A673 (cell line): ENCODE measurements at regions not wholly inside any gene's neighbourhood (a gene's known extent, or its start where the extent isn't known, plus 50 kb on each side); places are given as distances from the start of the nearest gene placed in this dataset.

Experiments
- CTCF ChIP-seq: fragments of 300-800, 200-600 bp; sonication (generic); conservative IDR thresholded peaks from 2 replicates; pipeline ENCODE4 v1.5.1; 2017; ENCODE audit warnings: low read depth, mild to moderate bottlenecking, antibody characterized with exemption, low read length, moderate library complexity, mixed read lengths
- EZH2 ChIP-seq: fragments of 200-600 bp; sonication (generic); IDR thresholded peaks from 2 replicates; pipeline ENCODE4 v1.6.1; 2017; ENCODE audit warnings: borderline replicate concordance, low read depth, mild to moderate bottlenecking, mixed read lengths, antibody characterized with exemption, low read length; ENCODE audit not compliant: poor library complexity, severe bottlenecking

- TF ChIP-seq CTCF (no peak), EZH2 (no peak)
Measured at GRCh38 chr16:62752854-62753253, 716.6 kb upstream of the CDH8 start.
